GM21737 (cell line): ENCODE measurements at regions not wholly inside any gene's neighbourhood (a gene's known extent, or its start where the extent isn't known, plus 50 kb on each side); places are given as distances from the start of the nearest gene placed in this dataset.
"Not testable (repeated sequence)": the region's sequence is repeated elsewhere in the genome, so short reads cannot be mapped to it uniquely, and the experiment has no call there.

ENCODE experiments used
- ATAC-seq: cut with Tn5 transposase; IDR thresholded peaks from one replicate; pipeline ENCODE4 v1.9.1; 2021; ENCODE audit warnings: mild to moderate bottlenecking, moderate library complexity; ENCODE audit not compliant: unreplicated experiment

- ATAC-seq = no peak
Measured at GRCh38 chr3:152658977-152659720, 175.8 kb upstream of the P2RY1 start.

- no peak for ATAC-seq
Measured at GRCh38 chr3:152662157-152662556, 172.8 kb upstream of the P2RY1 start.

DNA sequence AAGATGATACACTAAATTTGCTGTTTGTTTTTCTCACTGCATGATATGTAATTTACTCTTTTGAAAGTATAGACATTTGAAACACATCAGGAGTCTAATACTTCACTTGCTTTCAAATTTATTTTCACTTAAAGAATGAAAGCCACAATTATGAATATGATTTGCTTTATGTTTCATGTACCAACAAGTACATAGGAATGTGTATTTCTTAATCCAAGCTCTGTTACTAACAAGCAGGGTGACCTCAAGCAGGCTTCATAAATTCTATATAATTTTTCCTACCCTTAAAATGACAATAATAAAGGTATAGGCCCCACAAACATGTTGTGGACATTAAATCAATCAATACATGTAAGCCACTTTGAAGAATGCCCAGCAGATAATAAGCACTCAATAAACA lies 170.2 kb upstream of the P2RY1 start:
- no peak for ATAC-seq

GRCh38 chr3:152667267-152667666 lies 167.7 kb upstream of the P2RY1 start:
- ATAC-seq = no peak

- ATAC-seq = no peak
Measured at GRCh38 chr3:152669560-152669959, 165.4 kb upstream of the P2RY1 start.

DNA sequence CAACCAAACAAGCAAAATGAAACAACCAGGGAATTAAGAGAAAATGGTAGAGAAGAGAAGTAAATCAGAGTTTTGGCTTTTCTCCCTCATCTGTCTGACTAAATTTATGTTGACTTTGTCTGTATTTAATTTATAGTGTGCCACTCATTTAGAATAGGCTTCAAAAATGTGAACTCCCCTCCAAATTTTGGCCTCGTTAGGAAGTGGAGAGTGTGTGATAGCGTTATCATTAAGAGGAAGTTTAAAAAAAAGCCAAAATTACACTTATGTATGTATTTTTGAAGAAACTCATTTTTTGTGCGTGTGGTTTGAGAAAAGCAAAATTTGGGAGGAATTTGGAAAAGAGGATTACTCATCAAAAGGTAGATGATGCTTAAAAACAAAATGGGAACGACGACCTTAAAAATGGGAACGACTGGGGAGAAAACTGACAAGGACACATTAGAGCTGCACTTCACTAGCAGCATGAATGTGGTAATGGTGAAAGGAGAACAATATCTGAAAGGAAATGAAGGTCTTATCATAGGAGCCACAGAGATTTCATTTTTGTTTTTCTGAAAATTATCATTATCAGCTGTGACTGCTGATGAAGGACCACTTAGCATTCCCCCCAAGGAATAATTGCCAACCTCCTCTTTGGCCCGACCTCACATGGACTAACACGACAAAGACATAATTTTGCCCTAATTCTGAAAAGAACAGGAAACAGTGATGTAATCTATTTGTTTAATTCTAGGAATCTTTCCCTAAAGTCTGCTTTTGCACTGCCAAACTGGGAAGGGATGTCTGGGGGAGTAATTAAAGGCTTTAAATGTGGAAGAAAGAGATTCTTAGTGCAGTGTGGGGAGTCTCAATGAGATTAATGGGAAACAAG lies 163.2 kb upstream of the P2RY1 start:
- ATAC-seq = no peak

GRCh38 chr3:152672320-152672649 lies 162.6 kb upstream of the P2RY1 start:
- ATAC-seq = no peak

DNA sequence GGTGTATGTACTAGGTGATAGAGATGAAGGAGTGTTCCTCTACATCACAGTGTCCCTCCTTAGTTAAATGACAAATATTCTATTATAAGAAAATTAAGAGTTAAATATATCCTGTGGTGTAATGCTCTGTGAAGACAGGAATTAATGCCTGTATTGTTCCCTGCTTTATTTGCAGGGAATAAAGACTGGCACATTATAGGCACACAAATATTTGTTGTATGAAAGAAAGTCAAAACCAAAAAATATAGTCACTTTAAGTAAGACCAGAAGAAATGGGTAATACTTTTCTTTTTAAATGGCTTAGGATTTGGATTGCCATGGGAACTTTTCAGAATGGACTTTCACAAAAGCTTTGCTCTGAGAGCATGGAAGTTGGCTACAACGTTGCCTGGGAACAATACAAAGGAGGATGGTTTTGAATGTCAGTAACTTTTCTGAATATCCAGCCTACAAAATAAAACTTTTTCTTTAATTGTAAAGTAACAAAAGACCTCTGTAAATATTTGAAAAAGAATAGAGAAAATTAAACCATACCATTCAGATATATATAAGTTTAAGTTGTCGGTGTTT lies 158.0 kb upstream of the P2RY1 start:
- no peak for ATAC-seq

- no peak for ATAC-seq
Measured at GRCh38 chr3:152677491-152677890, 157.4 kb upstream of the P2RY1 start.

- no peak for ATAC-seq
Measured at GRCh38 chr3:152682477-152682876, 152.5 kb upstream of the P2RY1 start.

- no peak for ATAC-seq
Measured at GRCh38 chr3:152683521-152683999, 151.4 kb upstream of the P2RY1 start.

DNA sequence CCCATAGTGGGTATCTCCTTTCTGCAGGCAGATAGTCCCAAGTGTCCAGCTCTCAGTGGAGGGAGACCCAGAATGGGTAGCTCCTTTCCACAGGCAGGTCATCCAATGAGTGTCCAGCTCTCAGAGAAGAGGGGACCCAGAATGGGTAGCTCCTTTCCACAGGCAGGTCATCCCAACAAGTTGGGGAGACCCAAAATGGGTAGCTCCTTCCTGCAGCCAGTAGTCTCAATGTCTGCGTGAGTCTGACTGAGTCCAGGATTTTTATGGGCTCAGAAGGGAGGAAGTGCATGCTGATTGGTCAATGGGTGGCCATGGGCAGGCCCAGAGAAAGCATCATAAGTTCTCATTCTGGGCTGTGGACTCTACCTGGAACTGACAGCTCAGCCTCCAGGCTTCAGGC lies 150.7 kb upstream of the P2RY1 start:
- ATAC-seq = no peak

DNA sequence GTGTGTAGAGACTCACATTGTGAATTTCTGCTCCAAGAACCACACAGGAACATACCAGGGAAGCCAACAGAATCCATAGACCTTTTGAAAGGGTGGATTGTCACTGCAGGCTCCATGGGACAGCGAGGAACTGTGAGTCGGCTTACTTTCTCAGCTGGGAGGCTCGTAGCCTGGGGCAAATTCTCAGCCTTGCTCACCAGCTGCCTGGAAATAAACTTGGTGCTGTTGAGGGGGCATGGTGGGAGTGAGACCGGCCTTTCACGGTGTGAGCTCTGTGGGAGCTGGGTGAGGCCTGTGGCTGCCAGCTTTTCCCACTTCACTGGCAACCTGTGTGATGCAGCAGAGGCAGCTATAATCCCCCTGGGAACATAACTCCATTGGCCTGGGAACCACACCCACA lies 146.6 kb upstream of the P2RY1 start:
- no peak for ATAC-seq

DNA sequence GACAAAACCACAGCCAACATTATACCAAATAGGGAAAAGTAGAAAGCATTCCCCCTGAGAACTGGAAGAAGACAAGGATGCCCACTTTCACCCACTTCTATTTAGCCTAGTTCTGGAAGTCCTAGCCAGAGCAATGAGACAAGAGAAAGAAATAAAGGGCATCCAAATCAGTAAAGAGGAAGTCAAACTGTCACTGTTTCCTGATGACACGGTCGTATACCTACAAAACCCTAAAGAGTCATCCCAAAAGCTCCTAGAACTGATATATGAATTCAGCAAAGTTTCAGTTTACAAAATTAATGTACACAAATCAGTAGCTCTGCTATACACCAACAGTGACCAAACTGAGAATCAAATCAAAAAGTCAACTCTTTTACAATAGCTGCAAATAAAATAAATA lies 142.6 kb upstream of the P2RY1 start:
- not testable (repeated sequence) for ATAC-seq

- ATAC-seq = not testable (repeated sequence)
Measured at GRCh38 chr3:152693521-152694250, 141.2 kb upstream of the P2RY1 start.

- ATAC-seq = no peak
Measured at GRCh38 chr3:152695840-152696239, 139.1 kb upstream of the P2RY1 start.

- ATAC-seq = no peak
Measured at GRCh38 chr3:152696962-152697361, 138.0 kb upstream of the P2RY1 start.

DNA sequence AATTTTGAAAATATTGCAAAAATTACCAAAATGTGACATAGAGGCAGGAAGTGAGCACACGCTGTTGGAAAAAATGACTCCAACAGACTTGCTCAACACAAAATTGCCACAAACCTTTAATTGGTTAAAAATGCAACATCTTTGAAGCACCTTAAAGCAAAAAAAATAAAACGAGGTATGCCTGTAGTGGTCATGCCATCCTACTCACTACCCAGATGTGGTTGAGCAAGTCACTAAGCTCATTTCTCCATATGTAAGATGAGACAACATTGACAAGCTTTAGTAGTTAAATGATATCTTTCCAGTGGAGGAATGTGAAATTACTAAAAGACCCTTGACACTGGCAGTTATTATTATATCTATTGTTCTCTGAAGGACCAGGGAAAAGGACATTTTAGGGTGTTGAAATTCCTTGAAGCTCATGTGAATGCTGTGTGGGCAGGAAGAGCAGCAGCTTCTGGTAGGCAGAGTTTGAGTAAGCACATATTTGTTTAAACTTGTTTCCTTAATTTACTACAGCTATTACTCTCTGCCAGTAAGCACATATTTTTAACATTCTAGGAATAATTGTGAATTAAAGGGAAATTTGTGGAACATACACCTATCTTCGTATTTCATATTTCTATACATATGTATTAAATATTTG lies 131.6 kb upstream of the P2RY1 start:
- ATAC-seq = no peak

- no peak for ATAC-seq
Measured at GRCh38 chr3:152706991-152707713, 127.8 kb upstream of the P2RY1 start.

- no peak for ATAC-seq
Measured at GRCh38 chr3:152709659-152710058, 125.3 kb upstream of the P2RY1 start.
